ENCODE measurements at regions not wholly inside any gene's neighbourhood (a gene's known extent, or its start where the extent isn't known, plus 50 kb on each side); places are given as distances from the start of the nearest gene placed in this dataset.
A peak's percentile ranks its signal among the peaks of the same experiment; 100 is the strongest.

DNA sequence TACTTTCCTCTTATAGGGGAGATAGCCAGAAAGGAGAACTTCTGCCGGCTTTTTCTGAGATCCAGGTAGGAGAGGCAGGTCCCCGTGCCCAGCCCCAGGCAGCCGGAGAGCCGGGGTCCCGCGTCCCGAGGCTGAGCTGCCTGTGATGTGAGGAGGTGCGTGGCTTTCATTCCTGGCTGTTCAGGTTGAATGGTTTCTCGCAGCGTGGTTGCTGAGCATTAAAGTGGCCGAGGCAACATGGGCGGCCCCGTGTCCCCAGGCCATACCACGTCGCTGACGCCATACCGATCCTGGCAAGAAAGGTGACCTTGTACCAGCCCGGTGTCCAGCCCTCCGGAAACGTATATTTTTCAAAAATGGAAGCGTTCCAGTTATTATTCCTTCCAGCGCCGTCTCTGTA, 116.7 kb upstream of the MYL2 start:
- 0 out of 2 replicates have a peak overlapping the region, but pooled peaks have one; percentile 17 for H3K4me3 ChIP-seq (ENCODE audit: low read length)
- H3K4me2 ChIP-seq (ENCODE audit: low read depth, low read length) = peak overlapping the region; percentile 21; the same call in 1 of the 2 replicates

DNA sequence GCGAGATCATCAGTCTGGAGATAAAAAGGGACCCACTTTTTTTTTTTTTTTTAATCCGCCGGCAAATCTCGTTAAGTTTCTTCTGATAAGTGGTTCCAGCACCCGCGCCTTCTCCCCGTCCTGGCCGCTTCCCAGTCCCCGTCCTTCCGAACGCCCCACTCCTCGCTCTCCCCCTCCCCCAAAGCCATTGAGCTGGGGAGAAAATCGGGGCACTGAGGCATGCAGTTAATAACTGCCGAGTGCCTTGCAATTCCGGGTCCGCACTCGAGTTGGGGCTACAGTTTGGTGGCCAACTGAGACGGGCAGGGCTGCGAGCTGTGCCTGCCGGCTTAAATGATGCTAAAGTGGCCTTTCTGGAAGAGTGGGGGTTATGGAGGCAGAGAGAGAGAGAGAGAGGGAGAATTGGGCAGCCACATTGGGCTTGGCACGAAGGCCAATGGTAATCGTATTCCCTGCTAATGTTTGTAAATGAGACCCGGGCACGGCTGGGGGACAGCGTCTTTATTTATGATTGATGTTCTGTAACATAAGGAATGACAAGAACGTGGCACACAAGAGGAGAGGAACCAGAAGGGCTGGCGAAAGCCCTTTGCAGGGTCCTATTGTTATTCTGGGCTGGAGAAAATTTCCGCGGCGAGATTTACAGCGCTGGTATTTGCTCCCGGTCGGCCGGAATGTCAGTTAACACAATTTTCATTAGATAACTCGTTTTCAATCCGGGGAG, 115.4 kb upstream of the MYL2 start:
- Histone ChIP-seq H3K9me2 (replicated peaks; ENCODE audit: insufficient read depth, low read length) (no peaks in the 10 kb centered on the region), H2AFZ (ENCODE audit: low read length) (no peak overlapping the region), H3K4me3 (ENCODE audit: low read length) (no peak overlapping the region), H3K4me2 (ENCODE audit: low read depth, low read length) (no peak overlapping the region), H3F3A (ENCODE audit: insufficient read depth, low read length) (no peaks in the 10 kb centered on the region), H3K27ac (ENCODE audit: low read length) (no peak overlapping the region), H3K9ac (ENCODE audit: low read length) (no peak overlapping the region), H3K9me3 (replicated peaks; ENCODE audit: insufficient read depth, low read length) (no peaks in the 10 kb centered on the region), H3K4me1 (ENCODE audit: low read length) (peaks cover 18% of the 10 kb centered on the region), H3K36me3 (replicated peaks; ENCODE audit: insufficient read depth, low read length) (no peaks in the 10 kb centered on the region), H3K27me3 (replicated peaks; ENCODE audit: insufficient read depth, low read length) (peaks cover 38% of the 10 kb centered on the region), H4K20me1 (ENCODE audit: insufficient read depth, low read length) (no peaks in the 10 kb centered on the region), H3K79me2 (ENCODE audit: low read length) (no peaks in the 10 kb centered on the region)
- TF ChIP-seq EZH2phosphoT487 (IDR thresholded peaks at IDR 0.05; ENCODE audit: low read length) (no peak), EZH2 (optimal IDR thresholded peaks at IDR 0.05; ENCODE audit: low read depth, low read length) (no peak)
- TF ChIP-seq, protein P1, sequence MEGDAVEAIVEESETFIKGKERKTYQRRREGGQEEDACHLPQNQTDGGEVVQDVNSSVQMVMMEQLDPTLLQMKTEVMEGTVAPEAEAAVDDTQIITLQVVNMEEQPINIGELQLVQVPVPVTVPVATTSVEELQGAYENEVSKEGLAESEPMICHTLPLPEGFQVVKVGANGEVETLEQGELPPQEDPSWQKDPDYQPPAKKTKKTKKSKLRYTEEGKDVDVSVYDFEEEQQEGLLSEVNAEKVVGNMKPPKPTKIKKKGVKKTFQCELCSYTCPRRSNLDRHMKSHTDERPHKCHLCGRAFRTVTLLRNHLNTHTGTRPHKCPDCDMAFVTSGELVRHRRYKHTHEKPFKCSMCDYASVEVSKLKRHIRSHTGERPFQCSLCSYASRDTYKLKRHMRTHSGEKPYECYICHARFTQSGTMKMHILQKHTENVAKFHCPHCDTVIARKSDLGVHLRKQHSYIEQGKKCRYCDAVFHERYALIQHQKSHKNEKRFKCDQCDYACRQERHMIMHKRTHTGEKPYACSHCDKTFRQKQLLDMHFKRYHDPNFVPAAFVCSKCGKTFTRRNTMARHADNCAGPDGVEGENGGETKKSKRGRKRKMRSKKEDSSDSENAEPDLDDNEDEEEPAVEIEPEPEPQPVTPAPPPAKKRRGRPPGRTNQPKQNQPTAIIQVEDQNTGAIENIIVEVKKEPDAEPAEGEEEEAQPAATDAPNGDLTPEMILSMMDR (IDR thresholded peaks at IDR 0.05; ENCODE audit: low read length) = no peak
- no peak for DNase-seq

More for the DNA sequence above, 116.7 kb upstream of the MYL2 start:
- Histone ChIP-seq H3K9ac (ENCODE audit: low read length) (no peak overlapping the region), H3K36me3 (replicated peaks; ENCODE audit: insufficient read depth, low read length) (no peaks in the 10 kb centered on the region), H3K9me3 (replicated peaks; ENCODE audit: insufficient read depth, low read length) (no peaks in the 10 kb centered on the region), H2AFZ (ENCODE audit: low read length) (no peak overlapping the region), H3K27ac (ENCODE audit: low read length) (no peak overlapping the region), H3K9me2 (replicated peaks; ENCODE audit: insufficient read depth, low read length) (no peaks in the 10 kb centered on the region), H3K79me2 (ENCODE audit: low read length) (no peaks in the 10 kb centered on the region), H4K20me1 (ENCODE audit: insufficient read depth, low read length) (no peaks in the 10 kb centered on the region), H3K27me3 (replicated peaks; ENCODE audit: insufficient read depth, low read length) (peaks cover 30% of the 10 kb centered on the region), H3F3A (ENCODE audit: insufficient read depth, low read length) (peaks cover 5% of the 10 kb centered on the region; the same call in 1 of the 2 replicates), H3K4me1 (ENCODE audit: low read length) (peaks cover 28% of the 10 kb centered on the region)
- no peak for DNase-seq
- TF ChIP-seq EZH2phosphoT487 (IDR thresholded peaks at IDR 0.05; ENCODE audit: low read length) (no peak), EZH2 (optimal IDR thresholded peaks at IDR 0.05; ENCODE audit: low read depth, low read length) (no peak)
- TF ChIP-seq, protein P1 (IDR thresholded peaks at IDR 0.05; ENCODE audit: low read length) = no peak

DNA sequence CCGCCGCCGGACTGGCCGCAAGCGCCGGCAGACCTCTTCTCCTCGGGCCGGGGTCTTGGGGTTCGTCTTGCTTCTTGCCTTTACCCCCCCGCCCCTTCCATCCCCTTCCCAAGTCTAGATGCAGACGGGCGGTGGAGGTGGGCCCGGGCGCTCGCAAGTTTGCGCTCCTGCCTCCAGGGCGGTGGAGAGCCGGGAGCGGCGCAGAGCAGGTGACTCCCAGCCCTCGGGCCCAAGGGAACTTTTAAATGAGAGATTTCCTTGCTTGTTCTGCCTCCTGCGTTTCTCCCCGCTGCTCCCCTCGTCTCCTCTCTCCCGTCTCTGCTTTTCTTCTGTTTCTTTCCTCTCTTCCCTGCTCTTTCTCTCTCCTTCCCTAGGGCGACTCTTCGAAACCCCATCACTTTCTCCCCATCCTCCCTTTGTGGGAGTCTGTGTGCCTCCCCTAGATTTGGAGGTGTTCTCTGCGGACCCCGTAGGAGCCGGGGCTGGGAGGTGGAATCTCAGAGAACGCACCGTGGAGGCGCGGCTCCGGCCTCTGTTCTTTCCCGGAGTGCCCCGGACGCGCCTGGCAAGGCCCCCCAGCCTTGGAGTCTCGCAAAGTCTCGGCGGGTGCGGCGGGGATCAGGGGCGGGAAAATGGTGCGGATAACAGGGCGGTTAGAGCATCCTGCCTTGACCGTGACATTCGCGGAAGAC, 114.7 kb upstream of the MYL2 start:
- TF ChIP-seq, protein P1 (IDR thresholded peaks at IDR 0.05; ENCODE audit: low read length) = no peak
- TF ChIP-seq EZH2phosphoT487 (IDR thresholded peaks at IDR 0.05; ENCODE audit: low read length) = no peak
- TF ChIP-seq EZH2 (optimal IDR thresholded peaks at IDR 0.05; ENCODE audit: low read depth, low read length) = no peak
- Histone ChIP-seq H3K9me3 (replicated peaks; ENCODE audit: insufficient read depth, low read length) (no peaks in the 10 kb centered on the region), H3K79me2 (ENCODE audit: low read length) (no peaks in the 10 kb centered on the region), H2AFZ (ENCODE audit: low read length) (no peak overlapping the region), H3K4me1 (ENCODE audit: low read length) (peaks cover 16% of the 10 kb centered on the region), H4K20me1 (ENCODE audit: insufficient read depth, low read length) (no peaks in the 10 kb centered on the region), H3K36me3 (replicated peaks; ENCODE audit: insufficient read depth, low read length) (no peaks in the 10 kb centered on the region), H3K9ac (ENCODE audit: low read length) (no peak overlapping the region), H3K4me3 (ENCODE audit: low read length) (no peak overlapping the region), H3K27me3 (replicated peaks; ENCODE audit: insufficient read depth, low read length) (peaks cover 38% of the 10 kb centered on the region), H3K27ac (ENCODE audit: low read length) (no peak overlapping the region), H3K4me2 (ENCODE audit: low read depth, low read length) (no peak overlapping the region), H3K9me2 (replicated peaks; ENCODE audit: insufficient read depth, low read length) (no peaks in the 10 kb centered on the region), H3F3A (ENCODE audit: insufficient read depth, low read length) (no peaks in the 10 kb centered on the region)
- no peak for DNase-seq

All from MM.1S (cell line).